ENCODE measurements at regions not wholly inside any gene's neighbourhood (a gene's known extent, or its start where the extent isn't known, plus 50 kb on each side); places are given as distances from the start of the nearest gene placed in this dataset.

DNA sequence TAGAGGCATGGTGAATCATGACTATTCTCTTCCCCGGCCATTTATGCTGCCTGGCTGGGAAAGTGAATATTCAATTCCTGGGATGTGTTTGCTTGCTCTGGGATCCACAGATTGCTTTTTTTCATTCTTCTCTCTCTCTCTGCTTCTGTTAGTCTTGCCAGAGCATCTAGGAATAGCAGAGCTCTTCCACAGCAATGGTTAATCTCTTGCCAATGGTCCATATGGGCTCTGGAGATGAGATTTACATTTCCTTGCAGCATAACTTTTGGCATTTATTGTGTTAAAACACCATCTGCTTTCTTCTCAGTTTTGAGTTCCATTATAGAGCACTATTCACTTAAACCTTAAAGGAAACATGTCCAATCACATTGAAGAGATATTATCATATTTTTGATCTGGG is 59.2 kb upstream of the GUCY1A1 start:
- TF ChIP-seq, protein P1, sequence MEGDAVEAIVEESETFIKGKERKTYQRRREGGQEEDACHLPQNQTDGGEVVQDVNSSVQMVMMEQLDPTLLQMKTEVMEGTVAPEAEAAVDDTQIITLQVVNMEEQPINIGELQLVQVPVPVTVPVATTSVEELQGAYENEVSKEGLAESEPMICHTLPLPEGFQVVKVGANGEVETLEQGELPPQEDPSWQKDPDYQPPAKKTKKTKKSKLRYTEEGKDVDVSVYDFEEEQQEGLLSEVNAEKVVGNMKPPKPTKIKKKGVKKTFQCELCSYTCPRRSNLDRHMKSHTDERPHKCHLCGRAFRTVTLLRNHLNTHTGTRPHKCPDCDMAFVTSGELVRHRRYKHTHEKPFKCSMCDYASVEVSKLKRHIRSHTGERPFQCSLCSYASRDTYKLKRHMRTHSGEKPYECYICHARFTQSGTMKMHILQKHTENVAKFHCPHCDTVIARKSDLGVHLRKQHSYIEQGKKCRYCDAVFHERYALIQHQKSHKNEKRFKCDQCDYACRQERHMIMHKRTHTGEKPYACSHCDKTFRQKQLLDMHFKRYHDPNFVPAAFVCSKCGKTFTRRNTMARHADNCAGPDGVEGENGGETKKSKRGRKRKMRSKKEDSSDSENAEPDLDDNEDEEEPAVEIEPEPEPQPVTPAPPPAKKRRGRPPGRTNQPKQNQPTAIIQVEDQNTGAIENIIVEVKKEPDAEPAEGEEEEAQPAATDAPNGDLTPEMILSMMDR (IDR thresholded peaks at IDR 0.05), result no peak
- TF ChIP-seq POLR2A (IDR thresholded peaks at IDR 0.05) (no peak), EP300 (IDR thresholded peaks at IDR 0.05) (no peak)

Measured in gastroesophageal sphincter (tissue), 3 donors.